MM.1S (cell line): ENCODE measurements at regions not wholly inside any gene's neighbourhood (a gene's known extent, or its start where the extent isn't known, plus 50 kb on each side); places are given as distances from the start of the nearest gene placed in this dataset.
"Not testable (repeated sequence)": the region's sequence is repeated elsewhere in the genome, so short reads cannot be mapped to it uniquely, and the experiment has no call there.

Experiments used
- CTCF ChIP-seq: fragments of 300-600 bp; sonication (generic); IDR thresholded peaks from 2 replicates; pipeline ENCODE4 v1.5.1; 2016; ENCODE audit warnings: antibody characterized with exemption, low read length, mixed read lengths
- EZH2 ChIP-seq: fragments of 300-600 bp; sonication (generic); optimal IDR thresholded peaks from 2 replicates; pipeline ENCODE3; 2017; ENCODE audit warnings: low read depth, mild to moderate bottlenecking, antibody characterized with exemption, low read length, mixed read lengths

- TF ChIP-seq CTCF, EZH2: not testable (repeated sequence)
These were observed 506.3 kb downstream of the SOX11 start for GRCh38 chr2:6198370-6198919.
